Activated gamma-delta T cell (primary cell): ENCODE measurements at regions not wholly inside any gene's neighbourhood (a gene's known extent, or its start where the extent isn't known, plus 50 kb on each side); places are given as distances from the start of the nearest gene placed in this dataset.
"Not testable (repeated sequence)": the region's sequence is repeated elsewhere in the genome, so short reads cannot be mapped to it uniquely, and the experiment has no call there.

ENCODE experiments used
- DNase-seq: peaks from one replicate; lab custom pipeline; 2025; lab: John Stamatoyannopoulos, UW

GRCh38 chr4:72875545-72875944 lies 194.0 kb downstream of the COX18 start:
- no peak for DNase-seq

GRCh38 chr4:72875138-72875537 lies 194.4 kb downstream of the COX18 start:
- DNase-seq: no peak

GRCh38 chr4:72864898-72865297 lies 204.6 kb downstream of the COX18 start:
- no peak for DNase-seq

- not testable (repeated sequence) for DNase-seq
Measured at GRCh38 chr4:72864277-72864676, 205.2 kb downstream of the COX18 start.

GRCh38 chr4:72860766-72861165 lies 208.8 kb downstream of the COX18 start:
- no peak for DNase-seq

- no peak for DNase-seq
Measured at GRCh38 chr4:72858328-72858727, 211.2 kb downstream of the COX18 start.

GRCh38 chr4:72857787-72858186 lies 211.7 kb downstream of the COX18 start:
- DNase-seq: no peak

- DNase-seq: no peak
Measured at GRCh38 chr4:72857216-72857615, 212.3 kb downstream of the COX18 start.

- DNase-seq: peak; percentile 1
Measured at GRCh38 chr4:72846280-72847111, 223.0 kb downstream of the COX18 start.

- no peak for DNase-seq
Measured at GRCh38 chr4:72843466-72843865, 226.1 kb downstream of the COX18 start.

GRCh38 chr4:72842323-72842722 lies 227.2 kb downstream of the COX18 start:
- DNase-seq: no peak

GRCh38 chr4:72840166-72840565 lies 229.3 kb downstream of the COX18 start:
- not testable (repeated sequence) for DNase-seq

- DNase-seq: no peak
Measured at GRCh38 chr4:72828864-72829263, 240.7 kb downstream of the COX18 start.

GRCh38 chr4:72827968-72828367 lies 241.5 kb downstream of the COX18 start:
- DNase-seq: no peak

- no peak for DNase-seq
Measured at GRCh38 chr4:72820107-72820506, 249.4 kb downstream of the COX18 start.

- DNase-seq: no peak
Measured at GRCh38 chr4:72817012-72817411, 248.0 kb upstream of the ADAMTS3 start.

GRCh38 chr4:72814241-72814640 lies 245.2 kb upstream of the ADAMTS3 start:
- DNase-seq: no peak

- DNase-seq: no peak
Measured at GRCh38 chr4:72809208-72809607, 240.2 kb upstream of the ADAMTS3 start.

- no peak for DNase-seq
Measured at GRCh38 chr4:72805284-72805683, 236.3 kb upstream of the ADAMTS3 start.

- DNase-seq: no peak
Measured at GRCh38 chr4:72797486-72797885, 228.5 kb upstream of the ADAMTS3 start.

- DNase-seq: no peak
Measured at GRCh38 chr4:72791054-72791453, 222.0 kb upstream of the ADAMTS3 start.

GRCh38 chr4:72786401-72786990 lies 217.5 kb upstream of the ADAMTS3 start:
- DNase-seq: no peak

GRCh38 chr4:72779241-72779640 lies 210.2 kb upstream of the ADAMTS3 start:
- no peak for DNase-seq

GRCh38 chr4:72777436-72777835 lies 208.4 kb upstream of the ADAMTS3 start:
- no peak for DNase-seq
